Epithelial cell of esophagus (primary cell): ENCODE measurements at regions not wholly inside any gene's neighbourhood (a gene's known extent, or its start where the extent isn't known, plus 50 kb on each side); places are given as distances from the start of the nearest gene placed in this dataset.
"Not testable (repeated sequence)": the region's sequence is repeated elsewhere in the genome, so short reads cannot be mapped to it uniquely, and the experiment has no call there.

Experiments used
- DNase-seq: peaks from one replicate; pipeline ENCODE4 v3.0.0; 2010; ENCODE audit warnings: low read depth
- H3K4me3 ChIP-seq: 2 replicates; pipeline ENCODE4 v1.5.1; 2011; ENCODE audit warnings: mild to moderate bottlenecking, low read length, control low read depth
- CTCF ChIP-seq: IDR thresholded peaks from 2 replicates; pipeline ENCODE4 v1.5.1; 2011; ENCODE audit warnings: low read depth, mild to moderate bottlenecking, low read length, control low read depth, inconsistent platforms; ENCODE audit not compliant: insufficient read depth; ENCODE audit errors: missing control alignments

GRCh38 chr2:220767591-220768255 lies 804.4 kb downstream of the EPHA4 start:
- DNase-seq: no peak
- no peak for TF ChIP-seq CTCF
- H3K4me3 ChIP-seq: no peak overlapping the region

GRCh38 chr2:220775856-220776488 lies 796.1 kb downstream of the EPHA4 start:
- peak; percentile 23 for DNase-seq
- no peak for TF ChIP-seq CTCF
- no peak overlapping the region for H3K4me3 ChIP-seq

GRCh38 chr2:220779076-220779475 lies 793.0 kb downstream of the EPHA4 start:
- not testable (repeated sequence) for DNase-seq, H3K4me3 ChIP-seq

GRCh38 chr2:220779511-220779910 lies 792.6 kb downstream of the EPHA4 start:
- TF ChIP-seq CTCF: no peak
- no peak for DNase-seq
- H3K4me3 ChIP-seq: no peak overlapping the region

GRCh38 chr2:220779931-220780330 lies 792.2 kb downstream of the EPHA4 start:
- no peak for TF ChIP-seq CTCF
- H3K4me3 ChIP-seq: no peak overlapping the region
- DNase-seq: peak; percentile 67

GRCh38 chr2:220781622-220782241 lies 790.4 kb downstream of the EPHA4 start:
- no peak for DNase-seq
- TF ChIP-seq CTCF: no peak
- no peak overlapping the region for H3K4me3 ChIP-seq

- TF ChIP-seq CTCF: no peak
- DNase-seq: no peak
- no peak overlapping the region for H3K4me3 ChIP-seq
Measured at GRCh38 chr2:220782609-220783113, 789.4 kb downstream of the EPHA4 start.
